PC-3 (cell line): ENCODE measurements at regions not wholly inside any gene's neighbourhood (a gene's known extent, or its start where the extent isn't known, plus 50 kb on each side); places are given as distances from the start of the nearest gene placed in this dataset.

ENCODE experiments used
- EZH2 ChIP-seq: fragments of 300-600 bp; sonication (generic); IDR thresholded peaks from one replicate; pipeline ENCODE4 v1.6.1; 2017; ENCODE audit warnings: antibody characterized with exemption, mild to moderate bottlenecking, low read length; ENCODE audit not compliant: unreplicated experiment
- TF ChIP-seq, protein P1 (sequence below): fragments of 300-600 bp; sonication (generic); conservative IDR thresholded peaks from 2 replicates; pipeline ENCODE4 v1.5.1; 2017; ENCODE audit warnings: antibody characterized with exemption, low read depth, mild to moderate bottlenecking, low read length

DNA sequence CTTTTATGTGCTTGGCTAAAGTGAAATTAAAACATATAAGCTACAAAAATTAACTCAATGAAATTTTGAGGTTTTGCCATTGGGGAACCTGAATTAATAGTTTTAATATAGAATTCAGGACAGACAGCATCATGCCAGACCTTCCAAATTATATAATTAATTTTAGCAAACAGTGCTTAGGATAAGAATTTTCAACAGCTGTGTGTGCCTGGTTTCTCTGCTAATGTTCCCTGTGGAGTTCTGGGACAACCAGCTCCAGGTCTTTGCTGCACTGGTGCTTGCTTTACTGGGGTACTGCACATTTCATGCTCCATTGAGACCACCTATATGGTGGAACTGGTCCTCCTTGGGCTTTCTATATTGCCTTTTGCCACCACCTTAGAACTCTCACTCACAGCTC is 199.5 kb downstream of the NDFIP2 start:
- TF ChIP-seq, protein P1, sequence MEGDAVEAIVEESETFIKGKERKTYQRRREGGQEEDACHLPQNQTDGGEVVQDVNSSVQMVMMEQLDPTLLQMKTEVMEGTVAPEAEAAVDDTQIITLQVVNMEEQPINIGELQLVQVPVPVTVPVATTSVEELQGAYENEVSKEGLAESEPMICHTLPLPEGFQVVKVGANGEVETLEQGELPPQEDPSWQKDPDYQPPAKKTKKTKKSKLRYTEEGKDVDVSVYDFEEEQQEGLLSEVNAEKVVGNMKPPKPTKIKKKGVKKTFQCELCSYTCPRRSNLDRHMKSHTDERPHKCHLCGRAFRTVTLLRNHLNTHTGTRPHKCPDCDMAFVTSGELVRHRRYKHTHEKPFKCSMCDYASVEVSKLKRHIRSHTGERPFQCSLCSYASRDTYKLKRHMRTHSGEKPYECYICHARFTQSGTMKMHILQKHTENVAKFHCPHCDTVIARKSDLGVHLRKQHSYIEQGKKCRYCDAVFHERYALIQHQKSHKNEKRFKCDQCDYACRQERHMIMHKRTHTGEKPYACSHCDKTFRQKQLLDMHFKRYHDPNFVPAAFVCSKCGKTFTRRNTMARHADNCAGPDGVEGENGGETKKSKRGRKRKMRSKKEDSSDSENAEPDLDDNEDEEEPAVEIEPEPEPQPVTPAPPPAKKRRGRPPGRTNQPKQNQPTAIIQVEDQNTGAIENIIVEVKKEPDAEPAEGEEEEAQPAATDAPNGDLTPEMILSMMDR, result no peak
- no peak for TF ChIP-seq EZH2
